WERI-Rb-1 (cell line): ENCODE measurements at regions not wholly inside any gene's neighbourhood (a gene's known extent, or its start where the extent isn't known, plus 50 kb on each side); places are given as distances from the start of the nearest gene placed in this dataset.

ENCODE experiments used
- DNase-seq: peaks from one replicate; pipeline ENCODE4 v3.0.0-alpha.2; 2020
- H3K27ac ChIP-seq: fragments of 250-450 bp; sonication (Bioruptor Pico); 2 replicates; pipeline ENCODE4 v1.5.1; 2020; ENCODE audit warnings: mild to moderate bottlenecking, moderate library complexity
- H3K27me3 ChIP-seq: fragments of 250-450 bp; sonication (Bioruptor Pico); 2 replicates; pipeline ENCODE4 v1.5.1; 2021; ENCODE audit warnings: mild to moderate bottlenecking, low read depth, moderate library complexity; ENCODE audit not compliant: insufficient read depth, severe bottlenecking
- H3K36me3 ChIP-seq: fragments of 250-450 bp; sonication (Bioruptor Pico); 2 replicates; pipeline ENCODE4 v1.5.1; 2020; ENCODE audit warnings: mild to moderate bottlenecking, moderate library complexity
- H3K4me3 ChIP-seq: 2 replicates; pipeline ENCODE4 v1.5.1; 2011; ENCODE audit warnings: low read depth, mild to moderate bottlenecking, control low read depth, low read length
- H3K9me3 ChIP-seq: fragments of 250-450 bp; sonication (Bioruptor Pico); 2 replicates; pipeline ENCODE4 v1.5.1; 2021; ENCODE audit warnings: mild to moderate bottlenecking, moderate library complexity; ENCODE audit not compliant: severe bottlenecking
- CTCF ChIP-seq: IDR thresholded peaks from 2 replicates; pipeline ENCODE4 v1.5.1; 2011; ENCODE audit warnings: low read depth, mild to moderate bottlenecking, control low read depth, inconsistent platforms, low read length

- no peak for TF ChIP-seq CTCF
- Histone ChIP-seq H3K36me3 (no peaks in the 10 kb centered on the region), H3K9me3 (no peaks in the 10 kb centered on the region), H3K4me3 (no peak overlapping the region), H3K27ac (no peak overlapping the region), H3K27me3 (no peaks in the 10 kb centered on the region)
- no peak for DNase-seq
Observed at GRCh38 chr10:117884093-117884492, 162.6 kb downstream of the RAB11FIP2 start.

DNA sequence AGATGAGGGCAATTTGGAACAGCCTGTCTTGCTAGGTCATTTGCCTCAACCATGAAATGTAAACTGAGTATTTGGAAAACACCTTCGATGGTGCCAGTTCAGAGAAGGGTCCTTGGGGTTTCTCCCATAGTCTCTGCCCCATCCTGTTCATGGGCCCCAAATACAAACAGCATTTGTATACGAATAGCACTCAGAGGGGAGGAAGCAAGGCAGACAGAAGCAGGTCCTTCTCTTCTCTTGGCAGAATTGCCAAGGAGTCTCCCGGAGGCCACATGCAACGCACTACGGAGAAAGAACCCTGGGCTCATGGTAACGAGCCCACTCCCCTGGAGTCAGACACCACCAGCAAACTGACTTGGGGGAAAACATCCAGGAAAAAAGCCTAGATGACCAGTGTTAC is 162.1 kb downstream of the RAB11FIP2 start:
- TF ChIP-seq CTCF: no peak
- Histone ChIP-seq H3K4me3 (no peak overlapping the region), H3K9me3 (no peaks in the 10 kb centered on the region), H3K36me3 (no peaks in the 10 kb centered on the region), H3K27me3 (no peaks in the 10 kb centered on the region), H3K27ac (no peak overlapping the region)
- no peak for DNase-seq

- H3K4me3 ChIP-seq: no peak overlapping the region
- no peak overlapping the region for H3K27ac ChIP-seq
- no peaks in the 10 kb centered on the region for H3K27me3 ChIP-seq
- TF ChIP-seq CTCF: no peak
- no peaks in the 10 kb centered on the region for H3K9me3 ChIP-seq
- H3K36me3 ChIP-seq: no peaks in the 10 kb centered on the region
- DNase-seq: no peak
Observed at GRCh38 chr10:117885206-117885829, 161.4 kb downstream of the RAB11FIP2 start.

DNA sequence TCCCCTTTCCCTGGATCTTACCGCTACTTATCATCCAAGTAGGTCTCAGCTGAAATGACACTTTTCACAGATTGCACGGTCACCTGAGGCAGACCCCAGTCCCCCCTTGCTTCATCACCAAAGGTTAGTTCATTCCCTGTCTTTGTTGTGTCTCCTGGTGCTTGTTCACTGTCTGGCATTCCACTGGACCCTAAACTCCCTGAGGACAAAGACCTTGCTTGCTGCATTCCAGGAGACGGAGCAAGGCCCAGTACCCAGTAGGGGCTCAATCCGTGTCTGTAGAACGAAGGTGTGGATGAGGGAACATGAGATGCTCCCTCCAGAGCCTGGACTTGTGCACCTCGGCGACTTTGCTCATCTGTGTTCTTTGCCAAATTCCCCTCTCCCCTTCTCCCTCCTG is 160.0 kb downstream of the RAB11FIP2 start:
- Histone ChIP-seq H3K4me3 (no peak overlapping the region), H3K27me3 (no peaks in the 10 kb centered on the region), H3K9me3 (no peaks in the 10 kb centered on the region), H3K36me3 (no peaks in the 10 kb centered on the region), H3K27ac (no peak overlapping the region)
- no peak for TF ChIP-seq CTCF
- DNase-seq: no peak

GRCh38 chr10:117889664-117890063 is 157.1 kb downstream of the RAB11FIP2 start:
- Histone ChIP-seq H3K4me3 (no peak overlapping the region), H3K36me3 (no peaks in the 10 kb centered on the region), H3K9me3 (no peaks in the 10 kb centered on the region), H3K27me3 (no peaks in the 10 kb centered on the region), H3K27ac (no peak overlapping the region)
- no peak for TF ChIP-seq CTCF
- DNase-seq: no peak

GRCh38 chr10:117892681-117893220 is 154.0 kb downstream of the RAB11FIP2 start:
- no peaks in the 10 kb centered on the region for H3K36me3 ChIP-seq
- no peak overlapping the region for H3K27ac ChIP-seq
- no peak for TF ChIP-seq CTCF
- H3K4me3 ChIP-seq: no peak overlapping the region
- no peak for DNase-seq
- no peaks in the 10 kb centered on the region for H3K9me3 ChIP-seq
- H3K27me3 ChIP-seq: no peaks in the 10 kb centered on the region
